Activated CD4-positive, alpha-beta T cell treated with anti-CD3 and anti-CD28 coated beads for 4 hours (primary cell): ENCODE measurements at regions not wholly inside any gene's neighbourhood (a gene's known extent, or its start where the extent isn't known, plus 50 kb on each side); places are given as distances from the start of the nearest gene placed in this dataset.
"Not testable (repeated sequence)": the region's sequence is repeated elsewhere in the genome, so short reads cannot be mapped to it uniquely, and the experiment has no call there.

ENCODE experiments used
- DNase-seq, 2 donors: peaks; one replicate each; pipeline ENCODE4 v3.0.0-alpha.2; 2020

GRCh38 chr9:39567396-39567795 is 211.9 kb downstream of the SPATA31A1 start:
- DNase-seq: not testable (repeated sequence)

- not testable (repeated sequence) for DNase-seq
Measured at GRCh38 chr9:39568900-39569299, 213.4 kb downstream of the SPATA31A1 start.

- DNase-seq: not testable (repeated sequence)
Measured at GRCh38 chr9:39573024-39574022, 217.9 kb downstream of the SPATA31A1 start.

- not testable (repeated sequence) for DNase-seq
Measured at GRCh38 chr9:39579000-39579399, 223.5 kb downstream of the SPATA31A1 start.

- not testable (repeated sequence) for DNase-seq
Measured at GRCh38 chr9:39581296-39581695, 225.8 kb downstream of the SPATA31A1 start.

- DNase-seq: not testable (repeated sequence)
Measured at GRCh38 chr9:39582677-39583412, 227.4 kb downstream of the SPATA31A1 start.

- not testable (repeated sequence) for DNase-seq
Measured at GRCh38 chr9:39583413-39583747, 227.9 kb downstream of the SPATA31A1 start.

- not testable (repeated sequence) for DNase-seq
Measured at GRCh38 chr9:39585233-39585632, 229.8 kb downstream of the SPATA31A1 start.

- DNase-seq: no peak
Measured at GRCh38 chr9:39587844-39588499, 232.5 kb downstream of the SPATA31A1 start.

GRCh38 chr9:39588500-39589137 is 233.2 kb downstream of the SPATA31A1 start:
- no peak for DNase-seq

GRCh38 chr9:39604089-39604488 is 248.6 kb downstream of the SPATA31A1 start:
- not testable (repeated sequence) for DNase-seq

GRCh38 chr9:39611449-39612231 is 256.2 kb downstream of the SPATA31A1 start:
- not testable (repeated sequence) for DNase-seq

- DNase-seq: not testable (repeated sequence)
Measured at GRCh38 chr9:39616480-39616879, 261.0 kb downstream of the SPATA31A1 start.

GRCh38 chr9:39624048-39624447 is 268.6 kb downstream of the SPATA31A1 start:
- not testable (repeated sequence) for DNase-seq

GRCh38 chr9:39632071-39632470 is 276.6 kb downstream of the SPATA31A1 start:
- not testable (repeated sequence) for DNase-seq

- DNase-seq: not testable (repeated sequence)
Measured at GRCh38 chr9:39649029-39649428, 293.6 kb downstream of the SPATA31A1 start.

- DNase-seq: not testable (repeated sequence)
Measured at GRCh38 chr9:39656960-39657603, 301.6 kb downstream of the SPATA31A1 start.

GRCh38 chr9:39663020-39663419 is 307.6 kb downstream of the SPATA31A1 start:
- not testable (repeated sequence) for DNase-seq

GRCh38 chr9:39663713-39664112 is 308.2 kb downstream of the SPATA31A1 start:
- not testable (repeated sequence) for DNase-seq

- DNase-seq: not testable (repeated sequence)
Measured at GRCh38 chr9:39665020-39665419, 309.6 kb downstream of the SPATA31A1 start.
